ENCODE measurements at regions not wholly inside any gene's neighbourhood (a gene's known extent, or its start where the extent isn't known, plus 50 kb on each side); places are given as distances from the start of the nearest gene placed in this dataset.
A peak's percentile ranks its signal among the peaks of the same experiment; 100 is the strongest.

DNA sequence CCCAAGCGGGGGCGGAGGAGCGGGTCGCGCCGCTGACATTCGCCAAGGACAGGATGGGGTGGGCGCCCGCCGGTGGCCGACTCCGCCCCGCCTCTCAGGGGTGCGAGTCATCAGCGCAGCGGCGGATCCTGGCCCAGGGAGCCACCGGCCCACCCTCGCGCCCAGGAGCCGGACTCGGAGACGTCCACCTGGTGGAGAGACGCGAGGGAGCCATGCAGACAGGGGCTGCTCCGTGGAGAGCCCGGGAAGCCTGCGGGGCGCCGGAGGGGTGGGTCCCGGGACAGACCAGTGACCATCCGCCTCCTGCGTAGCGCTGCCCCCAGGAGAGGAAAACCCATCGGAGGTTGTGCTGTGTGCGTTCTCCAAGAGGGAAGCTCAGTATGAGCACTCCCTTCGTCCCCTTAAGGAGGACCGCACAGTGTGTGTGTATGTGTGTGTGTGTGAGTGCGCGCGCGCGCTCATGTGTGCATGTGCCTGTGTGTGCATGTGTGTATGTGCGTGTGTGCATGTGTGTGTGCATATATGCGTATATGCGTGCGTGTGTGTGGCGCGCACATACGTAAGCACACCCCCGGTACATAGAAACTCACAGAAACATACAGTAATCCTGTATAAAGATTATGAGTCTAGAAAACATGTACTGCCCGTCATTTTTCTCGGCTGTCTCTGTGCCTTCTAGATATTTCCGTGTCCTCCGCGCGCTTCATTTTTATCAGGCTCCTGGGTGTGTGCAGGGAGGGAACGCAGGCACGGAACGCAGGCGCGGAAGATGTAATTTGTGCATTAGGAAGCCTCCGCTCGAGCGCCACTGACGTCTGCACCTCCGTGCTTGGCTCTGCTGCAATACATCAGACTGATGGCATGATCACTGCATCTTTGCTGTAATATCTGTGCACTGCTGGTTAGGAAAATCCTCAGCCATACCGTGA lies 158.9 kb downstream of the TBXT start (continued):
- TF ChIP-seq, protein P1, sequence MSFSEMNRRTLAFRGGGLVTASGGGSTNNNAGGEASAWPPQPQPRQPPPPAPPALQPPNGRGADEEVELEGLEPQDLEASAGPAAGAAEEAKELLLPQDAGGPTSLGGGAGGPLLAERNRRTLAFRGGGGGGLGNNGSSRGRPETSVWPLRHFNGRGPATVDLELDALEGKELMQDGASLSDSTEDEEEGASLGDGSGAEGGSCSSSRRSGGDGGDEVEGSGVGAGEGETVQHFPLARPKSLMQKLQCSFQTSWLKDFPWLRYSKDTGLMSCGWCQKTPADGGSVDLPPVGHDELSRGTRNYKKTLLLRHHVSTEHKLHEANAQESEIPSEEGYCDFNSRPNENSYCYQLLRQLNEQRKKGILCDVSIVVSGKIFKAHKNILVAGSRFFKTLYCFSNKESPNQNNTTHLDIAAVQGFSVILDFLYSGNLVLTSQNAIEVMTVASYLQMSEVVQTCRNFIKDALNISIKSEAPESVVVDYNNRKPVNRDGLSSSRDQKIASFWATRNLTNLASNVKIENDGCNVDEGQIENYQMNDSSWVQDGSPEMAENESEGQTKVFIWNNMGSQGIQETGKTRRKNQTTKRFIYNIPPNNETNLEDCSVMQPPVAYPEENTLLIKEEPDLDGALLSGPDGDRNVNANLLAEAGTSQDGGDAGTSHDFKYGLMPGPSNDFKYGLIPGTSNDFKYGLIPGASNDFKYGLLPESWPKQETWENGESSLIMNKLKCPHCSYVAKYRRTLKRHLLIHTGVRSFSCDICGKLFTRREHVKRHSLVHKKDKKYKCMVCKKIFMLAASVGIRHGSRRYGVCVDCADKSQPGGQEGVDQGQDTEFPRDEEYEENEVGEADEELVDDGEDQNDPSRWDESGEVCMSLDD (tag by site-specific recombination; IDR thresholded peaks at IDR 0.05) = 0 out of 2 replicates have a peak, but pooled peaks have one; percentile 62
- TF ChIP-seq, protein P2, sequence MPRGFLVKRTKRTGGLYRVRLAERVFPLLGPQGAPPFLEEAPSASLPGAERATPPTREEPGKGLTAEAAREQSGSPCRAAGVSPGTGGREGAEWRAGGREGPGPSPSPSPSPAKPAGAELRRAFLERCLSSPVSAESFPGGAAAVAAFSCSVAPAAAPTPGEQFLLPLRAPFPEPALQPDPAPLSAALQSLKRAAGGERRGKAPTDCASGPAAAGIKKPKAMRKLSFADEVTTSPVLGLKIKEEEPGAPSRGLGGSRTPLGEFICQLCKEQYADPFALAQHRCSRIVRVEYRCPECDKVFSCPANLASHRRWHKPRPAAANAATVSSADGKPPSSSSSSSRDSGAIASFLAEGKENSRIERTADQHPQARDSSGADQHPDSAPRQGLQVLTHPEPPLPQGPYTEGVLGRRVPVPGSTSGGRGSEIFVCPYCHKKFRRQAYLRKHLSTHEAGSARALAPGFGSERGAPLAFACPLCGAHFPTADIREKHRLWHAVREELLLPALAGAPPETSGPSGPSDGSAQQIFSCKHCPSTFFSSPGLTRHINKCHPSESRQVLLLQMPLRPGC (tag by site-specific recombination; IDR thresholded peaks at IDR 0.05) = no peak; the same call in 1 of the 2 replicates
- TF ChIP-seq, protein P3, sequence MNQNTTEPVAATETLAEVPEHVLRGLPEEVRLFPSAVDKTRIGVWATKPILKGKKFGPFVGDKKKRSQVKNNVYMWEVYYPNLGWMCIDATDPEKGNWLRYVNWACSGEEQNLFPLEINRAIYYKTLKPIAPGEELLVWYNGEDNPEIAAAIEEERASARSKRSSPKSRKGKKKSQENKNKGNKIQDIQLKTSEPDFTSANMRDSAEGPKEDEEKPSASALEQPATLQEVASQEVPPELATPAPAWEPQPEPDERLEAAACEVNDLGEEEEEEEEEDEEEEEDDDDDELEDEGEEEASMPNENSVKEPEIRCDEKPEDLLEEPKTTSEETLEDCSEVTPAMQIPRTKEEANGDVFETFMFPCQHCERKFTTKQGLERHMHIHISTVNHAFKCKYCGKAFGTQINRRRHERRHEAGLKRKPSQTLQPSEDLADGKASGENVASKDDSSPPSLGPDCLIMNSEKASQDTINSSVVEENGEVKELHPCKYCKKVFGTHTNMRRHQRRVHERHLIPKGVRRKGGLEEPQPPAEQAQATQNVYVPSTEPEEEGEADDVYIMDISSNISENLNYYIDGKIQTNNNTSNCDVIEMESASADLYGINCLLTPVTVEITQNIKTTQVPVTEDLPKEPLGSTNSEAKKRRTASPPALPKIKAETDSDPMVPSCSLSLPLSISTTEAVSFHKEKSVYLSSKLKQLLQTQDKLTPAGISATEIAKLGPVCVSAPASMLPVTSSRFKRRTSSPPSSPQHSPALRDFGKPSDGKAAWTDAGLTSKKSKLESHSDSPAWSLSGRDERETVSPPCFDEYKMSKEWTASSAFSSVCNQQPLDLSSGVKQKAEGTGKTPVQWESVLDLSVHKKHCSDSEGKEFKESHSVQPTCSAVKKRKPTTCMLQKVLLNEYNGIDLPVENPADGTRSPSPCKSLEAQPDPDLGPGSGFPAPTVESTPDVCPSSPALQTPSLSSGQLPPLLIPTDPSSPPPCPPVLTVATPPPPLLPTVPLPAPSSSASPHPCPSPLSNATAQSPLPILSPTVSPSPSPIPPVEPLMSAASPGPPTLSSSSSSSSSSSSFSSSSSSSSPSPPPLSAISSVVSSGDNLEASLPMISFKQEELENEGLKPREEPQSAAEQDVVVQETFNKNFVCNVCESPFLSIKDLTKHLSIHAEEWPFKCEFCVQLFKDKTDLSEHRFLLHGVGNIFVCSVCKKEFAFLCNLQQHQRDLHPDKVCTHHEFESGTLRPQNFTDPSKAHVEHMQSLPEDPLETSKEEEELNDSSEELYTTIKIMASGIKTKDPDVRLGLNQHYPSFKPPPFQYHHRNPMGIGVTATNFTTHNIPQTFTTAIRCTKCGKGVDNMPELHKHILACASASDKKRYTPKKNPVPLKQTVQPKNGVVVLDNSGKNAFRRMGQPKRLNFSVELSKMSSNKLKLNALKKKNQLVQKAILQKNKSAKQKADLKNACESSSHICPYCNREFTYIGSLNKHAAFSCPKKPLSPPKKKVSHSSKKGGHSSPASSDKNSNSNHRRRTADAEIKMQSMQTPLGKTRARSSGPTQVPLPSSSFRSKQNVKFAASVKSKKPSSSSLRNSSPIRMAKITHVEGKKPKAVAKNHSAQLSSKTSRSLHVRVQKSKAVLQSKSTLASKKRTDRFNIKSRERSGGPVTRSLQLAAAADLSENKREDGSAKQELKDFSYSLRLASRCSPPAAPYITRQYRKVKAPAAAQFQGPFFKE (tag by site-specific recombination; IDR thresholded peaks at IDR 0.05; ENCODE audit: borderline replicate concordance) = peak; percentile 97; the same call in 1 of the 2 replicates
- TF ChIP-seq, protein P4, sequence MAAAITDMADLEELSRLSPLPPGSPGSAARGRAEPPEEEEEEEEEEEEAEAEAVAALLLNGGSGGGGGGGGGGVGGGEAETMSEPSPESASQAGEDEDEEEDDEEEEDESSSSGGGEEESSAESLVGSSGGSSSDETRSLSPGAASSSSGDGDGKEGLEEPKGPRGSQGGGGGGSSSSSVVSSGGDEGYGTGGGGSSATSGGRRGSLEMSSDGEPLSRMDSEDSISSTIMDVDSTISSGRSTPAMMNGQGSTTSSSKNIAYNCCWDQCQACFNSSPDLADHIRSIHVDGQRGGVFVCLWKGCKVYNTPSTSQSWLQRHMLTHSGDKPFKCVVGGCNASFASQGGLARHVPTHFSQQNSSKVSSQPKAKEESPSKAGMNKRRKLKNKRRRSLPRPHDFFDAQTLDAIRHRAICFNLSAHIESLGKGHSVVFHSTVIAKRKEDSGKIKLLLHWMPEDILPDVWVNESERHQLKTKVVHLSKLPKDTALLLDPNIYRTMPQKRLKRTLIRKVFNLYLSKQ (tag by site-specific recombination; IDR thresholded peaks at IDR 0.05; ENCODE audit: borderline replicate concordance) = no peak
- TF ChIP-seq ZFP3 (tag by site-specific recombination; IDR thresholded peaks at IDR 0.05; ENCODE audit: low read depth) = no peak
- peak; percentile 95 for TF ChIP-seq ZNF335 (tag by site-specific recombination; conservative IDR thresholded peaks at IDR 0.05)
- peak; percentile 51 for TF ChIP-seq EGR2 (tag by site-specific recombination; IDR thresholded peaks at IDR 0.05; ENCODE audit: low read depth)
- TF ChIP-seq, protein P5, sequence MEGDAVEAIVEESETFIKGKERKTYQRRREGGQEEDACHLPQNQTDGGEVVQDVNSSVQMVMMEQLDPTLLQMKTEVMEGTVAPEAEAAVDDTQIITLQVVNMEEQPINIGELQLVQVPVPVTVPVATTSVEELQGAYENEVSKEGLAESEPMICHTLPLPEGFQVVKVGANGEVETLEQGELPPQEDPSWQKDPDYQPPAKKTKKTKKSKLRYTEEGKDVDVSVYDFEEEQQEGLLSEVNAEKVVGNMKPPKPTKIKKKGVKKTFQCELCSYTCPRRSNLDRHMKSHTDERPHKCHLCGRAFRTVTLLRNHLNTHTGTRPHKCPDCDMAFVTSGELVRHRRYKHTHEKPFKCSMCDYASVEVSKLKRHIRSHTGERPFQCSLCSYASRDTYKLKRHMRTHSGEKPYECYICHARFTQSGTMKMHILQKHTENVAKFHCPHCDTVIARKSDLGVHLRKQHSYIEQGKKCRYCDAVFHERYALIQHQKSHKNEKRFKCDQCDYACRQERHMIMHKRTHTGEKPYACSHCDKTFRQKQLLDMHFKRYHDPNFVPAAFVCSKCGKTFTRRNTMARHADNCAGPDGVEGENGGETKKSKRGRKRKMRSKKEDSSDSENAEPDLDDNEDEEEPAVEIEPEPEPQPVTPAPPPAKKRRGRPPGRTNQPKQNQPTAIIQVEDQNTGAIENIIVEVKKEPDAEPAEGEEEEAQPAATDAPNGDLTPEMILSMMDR (tag by site-specific recombination; IDR thresholded peaks at IDR 0.05) = peak; percentile 66
- no peak for TF ChIP-seq HOXC10 (CRISPR knock-in tag; IDR thresholded peaks at IDR 0.05)
- 0 out of 2 replicates have a peak, but pooled peaks have one; percentile 43 for TF ChIP-seq ZNF548 (tag by site-specific recombination; IDR thresholded peaks at IDR 0.05)
- peak; percentile 33 for TF ChIP-seq ZBTB8A (tag by site-specific recombination; IDR thresholded peaks at IDR 0.05)
- no peak; the same call in none of the 2 replicates for TF ChIP-seq ZBTB7A (tag by site-specific recombination; IDR thresholded peaks at IDR 0.05; ENCODE audit: low read depth)
- TF ChIP-seq ZNF416 (tag by site-specific recombination; IDR thresholded peaks at IDR 0.05) = no peak
- no peak for TF ChIP-seq ZNF214 (tag by site-specific recombination; IDR thresholded peaks at IDR 0.05; ENCODE audit: borderline replicate concordance)
- TF ChIP-seq, protein P6, sequence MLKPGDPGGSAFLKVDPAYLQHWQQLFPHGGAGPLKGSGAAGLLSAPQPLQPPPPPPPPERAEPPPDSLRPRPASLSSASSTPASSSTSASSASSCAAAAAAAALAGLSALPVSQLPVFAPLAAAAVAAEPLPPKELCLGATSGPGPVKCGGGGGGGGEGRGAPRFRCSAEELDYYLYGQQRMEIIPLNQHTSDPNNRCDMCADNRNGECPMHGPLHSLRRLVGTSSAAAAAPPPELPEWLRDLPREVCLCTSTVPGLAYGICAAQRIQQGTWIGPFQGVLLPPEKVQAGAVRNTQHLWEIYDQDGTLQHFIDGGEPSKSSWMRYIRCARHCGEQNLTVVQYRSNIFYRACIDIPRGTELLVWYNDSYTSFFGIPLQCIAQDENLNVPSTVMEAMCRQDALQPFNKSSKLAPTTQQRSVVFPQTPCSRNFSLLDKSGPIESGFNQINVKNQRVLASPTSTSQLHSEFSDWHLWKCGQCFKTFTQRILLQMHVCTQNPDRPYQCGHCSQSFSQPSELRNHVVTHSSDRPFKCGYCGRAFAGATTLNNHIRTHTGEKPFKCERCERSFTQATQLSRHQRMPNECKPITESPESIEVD (tag by site-specific recombination; IDR thresholded peaks at IDR 0.05) = no peak
- no peak for TF ChIP-seq ZNF558 (tag by site-specific recombination; IDR thresholded peaks at IDR 0.05)
- TF ChIP-seq ZNF132 (tag by site-specific recombination; IDR thresholded peaks at IDR 0.05; ENCODE audit: borderline replicate concordance) = no peak
- TF ChIP-seq ZBTB1 (tag by site-specific recombination; IDR thresholded peaks at IDR 0.05) = no peak
- TF ChIP-seq ZNF501 (tag by site-specific recombination; IDR thresholded peaks at IDR 0.05) = peak; percentile 89
- no peak for TF ChIP-seq ZNF202 (tag by site-specific recombination; IDR thresholded peaks at IDR 0.05; ENCODE audit: borderline replicate concordance)

Measured in HEK293 (cell line).